ENCODE measurements at regions not wholly inside any gene's neighbourhood (a gene's known extent, or its start where the extent isn't known, plus 50 kb on each side); places are given as distances from the start of the nearest gene placed in this dataset.
"Not testable (repeated sequence)": the region's sequence is repeated elsewhere in the genome, so short reads cannot be mapped to it uniquely, and the experiment has no call there.

DNA sequence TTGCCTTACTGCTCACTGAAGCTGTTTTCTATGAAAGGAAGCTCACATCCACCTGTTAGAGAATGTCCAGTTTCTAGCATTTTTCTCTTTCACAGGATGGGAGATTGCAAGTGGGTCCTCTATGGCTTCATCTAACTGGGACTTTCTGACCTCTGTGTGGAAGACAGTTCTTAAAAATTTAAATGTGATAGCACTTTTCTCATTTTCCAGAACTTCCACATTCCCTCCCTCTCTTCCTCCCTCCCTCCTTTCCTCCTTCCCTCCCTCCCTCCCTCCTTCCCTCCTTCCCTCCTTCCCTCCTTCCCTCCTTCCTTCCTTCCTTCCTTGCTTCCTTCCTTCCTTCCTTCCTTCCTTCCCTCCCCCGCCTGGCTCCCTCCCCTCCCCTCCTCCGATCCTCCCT is 291.1 kb downstream of the DOK5 start:
- DNase-seq = no peak

DNA sequence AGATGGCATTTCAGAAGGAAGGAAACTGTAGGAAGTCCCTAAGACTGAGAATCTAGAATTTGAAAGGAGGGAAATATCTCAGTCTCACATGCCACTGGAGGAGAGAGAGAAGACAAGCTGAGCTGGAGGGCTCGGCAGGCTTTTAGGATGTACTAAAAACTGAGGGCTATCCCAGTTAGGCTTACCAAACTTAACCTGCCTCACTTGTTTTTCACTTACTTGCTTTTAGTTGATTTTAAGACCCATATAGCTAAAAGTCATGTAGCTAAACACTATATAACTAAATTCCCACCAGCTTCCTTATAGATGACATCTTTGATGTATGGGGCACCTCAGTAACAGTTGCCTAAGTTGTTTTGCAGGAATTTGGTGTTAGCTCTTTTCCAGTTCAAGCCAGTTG is 288.0 kb downstream of the DOK5 start:
- no peak for DNase-seq

DNA sequence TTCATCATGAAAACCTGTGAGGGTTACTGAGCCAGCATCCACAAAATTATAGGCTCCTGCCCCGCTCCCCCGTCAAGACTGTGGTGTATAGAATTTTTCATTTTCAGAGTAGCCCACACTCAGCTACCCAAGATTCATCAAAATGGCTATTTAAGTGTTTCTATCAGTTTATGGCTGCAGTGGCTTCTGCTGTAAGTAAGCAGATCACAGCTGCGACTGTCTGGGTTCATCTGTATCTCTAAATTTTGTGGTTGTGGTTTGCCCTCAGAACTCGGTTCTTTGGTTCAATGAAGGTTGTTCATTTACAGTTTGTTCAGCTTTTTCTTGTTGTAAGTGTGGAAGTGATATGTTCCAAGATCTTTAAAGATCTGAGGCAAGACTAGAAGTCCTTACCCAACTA is 284.2 kb downstream of the DOK5 start:
- no peak for DNase-seq

DNA sequence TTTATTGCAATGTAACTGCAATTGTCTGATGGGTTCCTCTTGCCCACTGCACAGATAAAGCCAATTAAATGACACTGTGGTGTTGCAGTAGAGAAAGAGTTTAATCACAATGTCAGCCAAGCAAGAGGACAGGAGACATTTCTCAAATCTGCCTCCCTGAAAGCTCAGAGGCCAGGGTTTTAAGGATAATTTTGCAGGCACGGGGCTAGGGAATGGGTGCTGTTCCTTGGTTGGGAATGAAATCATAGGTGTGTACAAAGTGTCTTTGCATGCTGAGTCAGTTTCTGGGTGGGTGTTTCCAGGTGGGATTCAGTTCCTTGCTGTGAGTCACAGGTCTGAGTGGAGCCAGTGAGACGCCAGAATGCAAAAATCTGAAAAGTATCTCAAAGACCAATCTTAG is 271.4 kb downstream of the DOK5 start:
- DNase-seq = no peak

DNA sequence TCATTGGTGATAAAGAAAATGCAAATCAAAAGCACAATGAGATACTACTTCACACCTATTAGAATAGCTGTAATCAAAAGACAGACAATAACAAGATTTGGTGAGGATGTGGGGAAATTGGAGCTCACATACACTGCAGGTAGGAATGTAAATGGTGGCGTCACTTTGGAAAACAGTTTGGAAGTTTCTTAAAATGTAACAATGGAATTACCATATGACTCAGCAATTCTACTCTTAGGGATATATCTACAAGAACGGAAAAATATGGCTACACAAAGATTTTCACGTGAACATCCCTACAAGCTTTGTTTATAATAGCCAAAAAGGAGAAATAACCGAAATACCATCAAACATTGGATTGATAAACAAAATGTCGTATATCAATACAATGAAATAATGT is 270.4 kb downstream of the DOK5 start:
- no peak for DNase-seq

DNA sequence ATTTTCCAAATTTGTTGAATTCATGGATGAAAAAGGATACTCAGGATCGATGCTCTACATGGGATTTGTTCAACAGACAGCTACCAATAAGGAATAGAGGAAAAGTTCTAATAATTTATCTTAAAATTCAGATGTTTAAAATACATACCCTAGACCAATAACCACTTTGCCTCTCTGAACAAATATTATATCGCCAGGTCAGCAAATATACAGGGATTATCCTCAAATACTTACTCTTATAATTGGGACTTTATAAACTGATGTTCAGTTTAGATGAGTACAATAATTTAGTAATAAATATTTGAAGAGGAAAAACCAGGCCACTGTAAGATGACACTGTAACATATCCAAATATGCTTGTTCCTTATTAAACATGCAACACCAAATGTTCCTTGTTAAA is 268.7 kb downstream of the DOK5 start:
- DNase-seq = no peak

DNA sequence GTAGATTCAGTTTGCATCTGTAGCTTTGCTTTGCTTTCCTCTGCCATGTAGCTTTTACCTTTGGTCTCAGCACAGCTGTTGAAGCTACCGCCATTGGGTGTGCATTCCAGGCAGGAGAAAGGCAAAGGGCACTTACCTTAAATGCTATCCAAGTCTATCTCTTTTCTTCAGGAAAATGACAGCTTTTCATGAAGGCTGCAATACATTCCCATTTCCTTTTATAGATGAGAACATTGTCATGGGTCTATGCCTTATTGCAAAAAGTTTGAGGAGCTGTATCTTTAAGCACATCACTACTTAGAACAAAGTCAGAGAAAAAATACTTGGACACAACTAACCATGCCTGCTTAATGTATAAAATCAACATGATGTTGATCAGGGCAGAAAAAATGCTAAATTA is 266.8 kb downstream of the DOK5 start:
- no peak for DNase-seq

DNA sequence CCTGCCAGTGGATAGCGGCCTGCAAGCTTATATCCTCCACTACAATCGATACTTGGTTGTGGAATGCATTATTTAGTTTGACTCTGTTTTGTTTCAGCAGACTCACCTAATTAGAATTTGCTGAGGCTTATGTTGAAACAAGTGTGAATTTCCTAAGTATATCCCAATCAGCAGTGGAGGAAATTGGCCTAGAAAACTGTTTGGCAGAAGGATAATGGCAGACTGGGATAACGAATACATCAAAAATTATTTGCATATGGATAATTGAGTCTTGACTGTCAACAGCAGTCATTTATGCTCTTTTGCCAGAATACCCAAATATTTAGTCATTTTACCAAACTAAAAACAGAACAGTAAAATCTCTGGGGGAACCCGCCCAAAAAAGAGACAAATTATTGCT is 261.0 kb downstream of the DOK5 start:
- no peak for DNase-seq

DNA sequence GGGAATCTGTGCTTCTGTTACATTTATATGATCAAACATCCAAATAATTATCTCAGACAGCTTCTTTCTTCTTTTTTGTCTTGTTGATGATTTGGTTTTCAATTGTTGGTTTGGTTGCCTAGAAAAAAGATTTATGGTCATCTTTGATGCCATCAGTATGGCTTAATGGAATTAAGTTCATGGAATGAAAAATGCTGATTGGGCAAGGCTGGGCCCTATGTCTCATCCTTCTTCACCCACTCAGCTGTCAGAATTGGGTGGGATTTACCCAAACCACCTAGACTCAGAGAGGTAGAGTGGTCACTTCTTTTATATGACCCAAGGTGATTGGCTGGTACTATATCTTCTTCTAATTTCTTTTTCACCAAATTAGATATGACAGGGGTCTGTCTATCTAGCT is 258.3 kb downstream of the DOK5 start:
- no peak for DNase-seq

DNA sequence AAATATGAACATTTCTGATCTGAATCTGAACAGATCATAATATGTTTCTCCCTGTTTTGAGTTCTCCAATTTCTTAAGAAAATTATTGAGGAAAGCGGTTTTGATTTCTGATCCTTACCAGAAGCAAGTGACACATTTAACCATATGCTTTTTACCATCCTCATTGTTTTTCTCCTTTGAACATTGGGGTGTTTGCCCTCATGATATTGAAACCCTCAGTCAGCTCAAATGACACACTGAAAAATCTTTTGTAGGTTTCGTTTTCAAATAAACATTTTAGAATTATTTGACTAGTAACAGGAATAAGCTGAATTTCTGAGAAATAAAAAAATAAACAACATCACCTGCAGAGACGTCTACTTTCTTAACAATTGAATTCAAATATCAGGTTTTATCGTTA is 252.1 kb downstream of the DOK5 start:
- DNase-seq = no peak

DNA sequence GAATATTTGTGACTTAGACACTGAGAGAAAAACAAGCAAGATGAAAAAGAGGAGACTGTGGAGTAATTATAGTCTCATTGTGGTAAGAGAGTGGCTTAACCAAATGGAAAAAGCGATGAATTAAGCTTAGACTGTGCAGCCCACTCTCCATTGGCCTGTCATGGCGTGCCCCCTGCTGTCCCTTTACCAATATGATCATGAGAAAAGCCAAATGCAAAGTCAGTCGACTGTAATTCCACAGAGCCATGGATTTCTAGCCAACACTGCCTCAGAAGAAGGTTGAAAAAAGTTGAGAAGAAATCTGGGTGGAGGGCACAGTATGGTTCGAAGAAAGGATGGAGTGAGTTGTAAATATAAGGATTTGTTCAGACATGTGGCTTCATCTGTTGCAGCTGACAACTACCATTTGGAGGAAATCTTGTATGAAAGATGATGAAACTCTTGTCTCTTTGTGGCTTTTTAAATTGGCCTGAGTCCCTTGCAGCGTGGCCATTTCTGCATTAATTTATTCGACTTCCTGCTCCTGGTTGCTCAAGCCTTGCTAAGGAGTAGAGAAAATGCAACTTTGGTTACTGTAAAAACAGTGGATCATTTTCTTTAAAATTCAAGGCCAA is 251.4 kb downstream of the DOK5 start:
- no peak for DNase-seq

DNA sequence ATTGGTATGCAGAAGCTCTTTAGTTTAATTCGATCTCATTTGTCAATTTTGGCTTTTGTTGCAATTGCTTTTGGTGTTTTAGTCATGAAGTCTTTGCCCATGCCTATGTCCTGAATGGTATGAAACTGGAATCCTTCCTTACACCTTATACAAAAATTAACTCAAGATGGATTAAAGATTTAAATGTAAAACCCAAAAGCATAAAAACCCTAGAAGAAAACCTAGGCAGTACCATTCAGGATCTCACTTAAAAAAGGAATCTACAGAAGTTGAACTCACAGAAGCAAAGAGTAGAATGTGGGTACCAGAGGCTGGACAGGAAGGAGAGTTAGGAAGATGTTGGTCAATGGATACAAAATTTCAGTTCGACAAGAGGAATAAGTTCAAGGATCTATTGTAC is 249.9 kb downstream of the DOK5 start:
- not testable (repeated sequence) for DNase-seq

DNA sequence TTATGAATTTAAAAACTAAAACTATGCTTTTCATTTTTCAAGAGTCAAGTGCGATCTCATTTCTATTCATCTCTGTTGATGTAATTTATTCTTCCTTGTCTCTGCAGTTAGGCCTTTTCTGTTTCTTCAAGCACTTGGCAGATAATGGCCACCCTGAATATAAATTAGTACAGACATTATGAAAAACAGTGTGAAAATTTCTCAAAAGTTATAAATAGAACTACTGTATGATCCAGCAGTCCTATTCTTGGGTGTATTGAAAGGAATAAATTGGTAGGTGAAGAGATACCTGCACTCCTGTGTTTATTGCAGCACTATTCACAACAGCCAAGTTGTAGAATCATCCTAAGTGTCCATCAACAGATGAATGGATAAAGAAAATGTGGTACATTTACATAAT is 248.3 kb downstream of the DOK5 start:
- DNase-seq = no peak

DNA sequence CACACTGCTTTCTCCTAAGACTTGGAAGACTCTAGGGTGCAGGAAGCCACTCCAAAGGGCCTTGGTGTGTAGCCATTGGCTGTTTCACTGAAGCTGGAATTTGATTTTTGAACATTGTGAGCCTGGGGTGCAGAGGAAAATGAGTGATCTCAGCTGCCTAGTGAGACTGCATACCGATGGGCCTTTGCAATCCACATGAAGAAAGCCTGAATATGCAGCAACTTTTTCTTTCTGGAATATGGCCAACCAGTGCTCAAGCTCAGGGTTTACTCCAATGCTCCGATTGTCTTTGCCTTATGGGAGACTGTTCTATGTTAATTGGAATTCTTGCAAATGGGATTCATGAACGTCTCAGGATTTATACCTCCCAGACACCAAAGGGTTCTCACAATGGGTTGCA is 242.6 kb downstream of the DOK5 start:
- DNase-seq = no peak

DNA sequence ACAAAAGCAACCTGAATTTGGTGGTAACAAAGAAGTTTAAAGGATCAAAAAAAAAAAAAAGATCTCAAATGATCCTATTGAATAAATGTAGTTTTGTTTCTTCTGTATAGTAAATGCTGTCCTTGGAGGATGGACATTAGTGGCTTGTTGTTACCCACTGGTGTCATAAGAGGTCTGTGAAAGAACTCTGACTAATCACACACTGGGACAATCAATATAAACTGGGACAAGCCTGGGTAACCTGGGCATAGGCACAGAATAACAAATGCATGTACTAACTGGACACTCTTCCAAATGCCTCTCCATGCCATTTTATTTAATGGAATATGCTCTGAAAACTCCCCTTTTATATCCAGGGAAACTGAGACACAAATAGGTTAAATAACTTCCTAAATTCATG is 241.4 kb downstream of the DOK5 start:
- DNase-seq = no peak

DNA sequence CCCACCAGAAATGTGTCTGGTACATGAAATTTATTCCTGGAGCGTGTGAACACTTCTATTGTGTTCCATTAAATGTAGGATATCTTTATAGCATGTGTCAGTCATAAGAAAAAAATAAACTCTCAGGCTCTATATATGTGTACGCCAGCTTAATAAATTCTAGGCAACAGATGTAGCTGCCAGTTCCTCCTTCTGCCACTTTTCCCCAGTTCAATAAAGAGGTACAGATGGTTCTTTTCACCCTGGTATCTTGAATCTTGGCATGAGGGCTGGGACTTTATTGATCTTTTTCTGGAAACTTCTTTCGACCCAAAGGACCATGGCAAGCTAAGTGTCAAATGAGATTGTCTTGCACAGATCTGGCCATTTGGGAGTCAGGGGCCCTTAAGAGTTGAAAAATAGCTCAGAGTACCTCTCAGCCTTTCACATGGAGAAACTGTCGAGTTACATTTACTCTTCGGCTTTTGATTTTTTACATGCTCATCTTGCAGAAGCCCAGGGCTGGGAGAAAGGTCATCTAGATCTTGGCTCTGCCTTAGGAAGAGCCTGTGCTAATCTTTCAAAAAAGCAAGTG is 240.9 kb downstream of the DOK5 start:
- DNase-seq = no peak

DNA sequence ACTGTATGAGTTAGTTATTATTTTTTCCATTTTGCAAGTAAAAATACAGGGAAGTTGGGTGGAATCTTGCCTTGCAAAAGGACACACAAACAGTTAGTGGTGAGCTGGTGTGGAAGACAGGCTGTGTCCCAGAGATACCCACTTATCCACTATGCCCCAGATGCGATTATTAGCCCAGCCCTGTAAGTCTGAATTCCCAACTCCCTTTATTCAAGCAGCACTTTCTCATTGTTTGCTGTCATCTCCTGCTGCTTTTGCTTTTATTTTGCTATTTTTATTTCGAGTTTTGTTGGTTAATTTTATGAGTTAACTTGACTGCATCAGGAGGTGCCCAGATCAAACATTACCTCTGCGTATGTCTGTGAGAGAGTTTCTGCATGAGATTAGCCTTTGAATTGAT is 239.4 kb downstream of the DOK5 start:
- DNase-seq = no peak

DNA sequence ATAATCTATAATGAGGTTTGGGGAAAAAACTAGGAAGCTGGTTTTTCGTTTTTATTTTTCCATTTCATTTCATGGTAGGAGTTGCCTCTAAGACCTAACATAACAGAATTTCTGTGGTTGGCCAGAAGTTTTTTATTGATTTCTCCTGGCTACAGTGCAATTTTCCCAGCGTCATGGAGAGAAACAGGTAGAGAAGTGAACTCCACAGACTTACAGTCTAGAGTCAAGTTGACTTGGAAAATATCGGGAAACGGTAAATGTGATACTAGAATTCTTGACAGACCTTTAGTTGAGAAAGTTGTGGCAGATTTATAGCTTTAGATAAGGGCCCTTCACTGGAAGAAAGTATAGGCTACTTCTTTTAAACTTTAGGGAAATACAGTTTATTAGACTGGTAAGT is 238.3 kb downstream of the DOK5 start:
- no peak for DNase-seq

DNA sequence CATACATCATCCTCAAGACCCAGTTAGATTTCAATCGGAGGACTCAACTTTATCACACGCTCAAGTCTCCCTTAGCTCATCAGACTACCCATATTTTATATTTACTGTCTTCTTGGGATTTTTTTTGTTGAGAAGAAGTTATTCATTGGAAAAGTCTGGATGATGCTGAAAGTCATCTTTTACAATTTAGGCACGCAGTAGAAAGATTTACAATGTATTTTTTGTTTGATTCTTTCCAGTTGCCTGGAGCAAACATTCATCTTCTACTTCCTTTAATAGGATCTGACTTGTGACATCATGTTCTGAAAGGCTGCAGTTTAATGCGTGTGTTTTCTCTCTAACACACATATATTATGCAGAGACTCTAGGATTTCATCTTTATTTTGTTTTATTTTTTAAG is 235.7 kb downstream of the DOK5 start:
- DNase-seq = no peak

DNA sequence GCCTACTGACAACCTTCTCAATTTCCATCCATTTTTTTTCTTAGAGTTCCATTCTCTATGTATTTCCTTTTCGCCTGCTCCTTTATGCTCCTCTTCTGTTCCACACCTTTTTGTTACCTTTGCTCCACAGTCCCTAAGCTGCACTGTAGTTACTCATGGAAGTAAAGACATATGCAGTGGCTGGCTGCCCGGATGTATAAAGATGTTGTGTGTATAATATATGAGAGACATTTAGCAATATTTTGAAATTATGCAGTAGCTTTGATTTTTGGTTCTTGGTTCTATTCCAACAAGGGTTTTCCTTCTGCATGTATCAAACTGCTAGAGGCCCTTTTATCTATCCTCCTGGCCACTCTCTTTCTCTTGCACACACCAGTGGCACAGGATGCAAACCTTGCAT is 234.9 kb downstream of the DOK5 start:
- no peak for DNase-seq

DNA sequence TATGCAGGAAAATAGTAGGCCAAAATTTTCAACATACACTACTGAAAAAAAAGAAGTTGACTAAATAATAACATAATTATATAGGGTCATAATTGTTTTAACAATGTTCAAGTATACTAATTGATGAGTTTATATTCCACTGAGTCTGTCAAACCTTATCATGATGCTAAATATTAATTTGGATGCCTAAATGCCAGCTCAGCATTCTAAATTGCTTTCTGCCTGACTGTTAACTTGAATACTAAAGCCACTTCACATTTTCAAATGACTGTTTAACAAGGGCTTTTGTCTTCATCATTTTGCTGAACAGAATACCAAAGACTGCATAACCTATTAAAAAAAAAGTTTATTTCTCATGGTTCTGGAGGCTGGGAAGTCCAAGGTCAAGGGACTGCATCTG is 232.8 kb downstream of the DOK5 start:
- no peak for DNase-seq

DNA sequence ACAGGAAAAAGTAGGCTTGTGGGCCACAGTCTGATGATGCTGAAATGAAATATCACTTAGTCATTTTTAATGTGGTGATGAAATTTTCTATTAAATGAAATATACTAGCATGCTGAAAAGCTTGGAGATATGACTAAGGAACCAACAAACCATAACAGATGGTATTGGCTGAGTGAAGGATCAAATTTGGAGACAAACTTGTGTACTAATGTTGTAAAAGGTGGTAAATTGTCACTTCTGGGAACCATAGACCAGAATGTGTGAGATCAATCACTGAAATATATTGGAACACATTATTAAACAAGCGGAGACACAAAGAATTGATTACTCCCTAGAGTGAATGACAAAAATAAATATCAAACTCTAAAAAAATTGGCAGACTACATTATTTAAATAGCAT is 232.4 kb downstream of the DOK5 start:
- DNase-seq = no peak

DNA sequence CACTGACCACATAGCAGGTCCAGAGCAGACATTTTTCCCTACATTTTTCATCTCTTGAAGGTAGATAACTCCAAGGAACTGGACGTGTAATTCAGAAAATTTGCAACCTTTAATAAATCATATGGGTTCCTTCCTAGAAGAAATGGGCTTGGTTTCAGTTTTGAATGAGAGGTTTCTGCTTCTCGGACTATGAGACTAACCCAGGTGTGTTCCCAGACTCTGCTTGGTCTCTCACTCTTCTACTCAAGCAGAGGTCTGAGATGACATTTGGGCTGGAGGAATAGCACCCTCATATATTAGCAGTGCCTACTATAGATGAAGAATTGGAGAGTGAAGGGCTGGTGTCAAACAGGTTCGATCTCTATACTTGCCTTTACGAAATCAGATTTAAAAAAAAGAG is 231.2 kb downstream of the DOK5 start:
- no peak for DNase-seq

DNA sequence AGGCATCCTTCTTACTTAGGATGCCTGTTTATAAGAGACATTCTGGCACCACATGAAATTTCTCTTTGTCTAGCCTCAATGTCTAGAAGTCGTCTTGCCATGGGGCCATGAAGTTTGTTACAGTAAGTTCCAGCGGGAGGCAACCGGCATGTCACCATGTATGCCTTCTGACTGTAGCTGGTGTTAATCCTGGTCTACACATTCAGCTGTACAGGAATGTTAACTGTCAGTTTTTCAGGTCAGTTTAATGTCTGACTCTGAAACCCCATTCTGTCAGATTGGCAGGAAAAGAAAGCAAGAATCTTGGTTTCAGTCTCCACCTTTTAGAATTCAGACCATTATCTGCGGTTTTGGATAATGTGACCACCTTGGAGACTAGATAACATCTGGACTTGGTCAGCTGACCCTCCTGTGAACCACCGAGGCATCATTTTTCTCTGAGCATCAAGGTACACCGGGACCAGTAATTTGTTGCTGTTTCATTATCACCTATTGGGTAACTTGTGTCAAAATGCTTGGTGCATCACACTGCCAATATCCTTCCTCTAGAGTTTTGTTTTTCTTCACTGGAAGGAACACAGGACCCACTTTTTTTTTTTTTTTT is 228.7 kb downstream of the DOK5 start:
- no peak for DNase-seq

All from anterior cingulate cortex (tissue), 58 donors.